B cell (primary cell): ENCODE measurements at regions not wholly inside any gene's neighbourhood (a gene's known extent, or its start where the extent isn't known, plus 50 kb on each side); places are given as distances from the start of the nearest gene placed in this dataset.

Source experiments
- EZH2 ChIP-seq: IDR thresholded peaks from 2 replicates; pipeline ENCODE4 v1.6.1; 2012; ENCODE audit warnings: borderline replicate concordance, low read depth, mild to moderate bottlenecking, moderate library complexity, low read length; ENCODE audit not compliant: insufficient read depth, poor library complexity, severe bottlenecking
- TF ChIP-seq, protein P1 (sequence below): fragments of 200-600 bp; IDR thresholded peaks from one replicate; pipeline ENCODE4 v1.8.0; 2022; ENCODE audit warnings: antibody characterized with exemption, mild to moderate bottlenecking

DNA sequence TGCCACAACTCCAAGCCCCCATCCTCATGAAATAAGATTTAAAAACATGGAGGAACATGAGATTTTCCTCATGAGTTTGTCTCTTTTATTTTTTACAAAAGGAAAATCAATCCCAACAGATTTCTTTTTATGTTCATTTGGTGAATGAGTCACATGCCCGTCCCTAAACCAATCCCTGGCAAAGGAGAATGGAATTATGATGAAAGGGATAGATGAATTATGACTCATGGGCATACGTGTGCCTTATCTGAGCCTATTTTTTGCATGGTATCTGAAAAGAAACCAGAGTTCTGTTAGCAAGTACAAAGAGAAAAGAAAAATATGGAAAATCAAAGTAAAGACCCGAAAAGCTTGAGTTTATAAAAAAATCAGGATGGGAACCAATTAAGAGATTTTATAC is 267.5 kb upstream of the TMEM161B start:
- TF ChIP-seq EZH2: no peak
- TF ChIP-seq, protein P1, sequence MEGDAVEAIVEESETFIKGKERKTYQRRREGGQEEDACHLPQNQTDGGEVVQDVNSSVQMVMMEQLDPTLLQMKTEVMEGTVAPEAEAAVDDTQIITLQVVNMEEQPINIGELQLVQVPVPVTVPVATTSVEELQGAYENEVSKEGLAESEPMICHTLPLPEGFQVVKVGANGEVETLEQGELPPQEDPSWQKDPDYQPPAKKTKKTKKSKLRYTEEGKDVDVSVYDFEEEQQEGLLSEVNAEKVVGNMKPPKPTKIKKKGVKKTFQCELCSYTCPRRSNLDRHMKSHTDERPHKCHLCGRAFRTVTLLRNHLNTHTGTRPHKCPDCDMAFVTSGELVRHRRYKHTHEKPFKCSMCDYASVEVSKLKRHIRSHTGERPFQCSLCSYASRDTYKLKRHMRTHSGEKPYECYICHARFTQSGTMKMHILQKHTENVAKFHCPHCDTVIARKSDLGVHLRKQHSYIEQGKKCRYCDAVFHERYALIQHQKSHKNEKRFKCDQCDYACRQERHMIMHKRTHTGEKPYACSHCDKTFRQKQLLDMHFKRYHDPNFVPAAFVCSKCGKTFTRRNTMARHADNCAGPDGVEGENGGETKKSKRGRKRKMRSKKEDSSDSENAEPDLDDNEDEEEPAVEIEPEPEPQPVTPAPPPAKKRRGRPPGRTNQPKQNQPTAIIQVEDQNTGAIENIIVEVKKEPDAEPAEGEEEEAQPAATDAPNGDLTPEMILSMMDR: no peak
